NCI-H526 (cell line): ENCODE measurements at regions not wholly inside any gene's neighbourhood (a gene's known extent, or its start where the extent isn't known, plus 50 kb on each side); places are given as distances from the start of the nearest gene placed in this dataset.
"Not testable (repeated sequence)": the region's sequence is repeated elsewhere in the genome, so short reads cannot be mapped to it uniquely, and the experiment has no call there.

Experiments used
- DNase-seq, 2 experiments: peaks; one replicate each; lab custom pipeline; 2025; lab: John Stamatoyannopoulos, UW

GRCh38 chr10:3407208-3407607, 234.6 kb upstream of the PITRM1 start:
- no peak for DNase-seq

- no peak for DNase-seq
These were observed 234.0 kb upstream of the PITRM1 start for GRCh38 chr10:3406556-3406955.

GRCh38 chr10:3404381-3404780, 231.8 kb upstream of the PITRM1 start:
- DNase-seq, result no peak

- DNase-seq, result no peak
These were observed 229.7 kb upstream of the PITRM1 start for GRCh38 chr10:3402187-3402751.

GRCh38 chr10:3401491-3401938, 228.9 kb upstream of the PITRM1 start:
- no peak for DNase-seq

- no peak for DNase-seq
These were observed 227.8 kb upstream of the PITRM1 start for GRCh38 chr10:3400348-3400747.

- DNase-seq, result no peak
These were observed 227.2 kb upstream of the PITRM1 start for GRCh38 chr10:3399756-3400155.

- DNase-seq, result peak; percentile 41 to 76
These were observed 226.5 kb upstream of the PITRM1 start for GRCh38 chr10:3398825-3399646.

GRCh38 chr10:3397846-3398245, 225.3 kb upstream of the PITRM1 start:
- no peak for DNase-seq

GRCh38 chr10:3397231-3397630, 224.6 kb upstream of the PITRM1 start:
- DNase-seq, result no peak

- no peak for DNase-seq
These were observed 223.5 kb upstream of the PITRM1 start for GRCh38 chr10:3396116-3396515.

- DNase-seq, result peak in 1 of 2 experiments; percentile 1
These were observed 222.9 kb upstream of the PITRM1 start for GRCh38 chr10:3395458-3395861.

- DNase-seq, result no peak
These were observed 222.5 kb upstream of the PITRM1 start for GRCh38 chr10:3395041-3395440.

- DNase-seq, result no peak
These were observed 221.4 kb upstream of the PITRM1 start for GRCh38 chr10:3393958-3394357.

- no peak for DNase-seq
These were observed 219.1 kb upstream of the PITRM1 start for GRCh38 chr10:3391657-3392056.

- no peak for DNase-seq
These were observed 216.5 kb upstream of the PITRM1 start for GRCh38 chr10:3389130-3389529.

- no peak for DNase-seq
These were observed 212.9 kb upstream of the PITRM1 start for GRCh38 chr10:3385487-3385886.

- no peak for DNase-seq
These were observed 209.5 kb upstream of the PITRM1 start for GRCh38 chr10:3382092-3382491.

- no peak for DNase-seq
These were observed 207.9 kb upstream of the PITRM1 start for GRCh38 chr10:3380406-3381050.

- no peak for DNase-seq
These were observed 204.0 kb upstream of the PITRM1 start for GRCh38 chr10:3376631-3377030.

- no peak for DNase-seq
These were observed 202.9 kb upstream of the PITRM1 start for GRCh38 chr10:3375505-3375904.

- DNase-seq, result no peak
These were observed 202.3 kb upstream of the PITRM1 start for GRCh38 chr10:3374914-3375313.

- not testable (repeated sequence) for DNase-seq
These were observed 200.9 kb upstream of the PITRM1 start for GRCh38 chr10:3373374-3374027.
